H1 (cell line): ENCODE measurements at regions not wholly inside any gene's neighbourhood (a gene's known extent, or its start where the extent isn't known, plus 50 kb on each side); places are given as distances from the start of the nearest gene placed in this dataset.

Experiments
- CHD2 ChIP-seq: IDR thresholded peaks from 2 replicates; pipeline ENCODE4 v1.6.1; 2012; ENCODE audit warnings: low read length, improper control_type of control experiment
- CREB1 ChIP-seq: IDR thresholded peaks from 2 replicates; pipeline ENCODE4 v1.6.1; 2012; ENCODE audit warnings: inconsistent platforms
- EGR1 ChIP-seq: IDR thresholded peaks from 2 replicates; pipeline ENCODE4 v1.6.1; 2011; ENCODE audit warnings: low read depth, low read length, borderline replicate concordance
- HDAC2 ChIP-seq, 2 experiments: fragments of 300-600 bp in 1 of 2; sonication (generic) in 1 of 2; IDR thresholded peaks; 2 replicates each; pipeline ENCODE4 v1.6.1; 2011 to 2012; ENCODE audit warnings: low read depth in 2 of 2, low read length in 2 of 2, mild to moderate bottlenecking in 2 of 2, moderate library complexity in 2 of 2, borderline replicate concordance in 1 of 2, inconsistent platforms in 1 of 2
- MAX ChIP-seq: IDR thresholded peaks from 2 replicates; pipeline ENCODE4 v1.6.1; 2012; ENCODE audit warnings: inconsistent platforms
- POLR2A ChIP-seq, 2 experiments: IDR thresholded peaks; 1 replicate in 1 of 2; 2 replicates in 1 of 2; pipeline ENCODE4 v1.6.1; 2011; ENCODE audit warnings: low read depth in 2 of 2, low read length in 2 of 2, mild to moderate bottlenecking in 2 of 2; ENCODE audit errors: control extremely low read depth in 1 of 2
- SP2 ChIP-seq: IDR thresholded peaks from 2 replicates; pipeline ENCODE4 v1.6.1; 2012; ENCODE audit warnings: mild to moderate bottlenecking, low read length, inconsistent platforms
- TF ChIP-seq, protein P1 (sequence below), 3 experiments: IDR thresholded peaks; 1 replicate in 2 of 3; 2 replicates in 1 of 3; pipeline versions ENCODE4 v1.5.1 to v1.6.1; 2011; ENCODE audit warnings: low read length in 3 of 3, mild to moderate bottlenecking in 3 of 3, inconsistent platforms in 2 of 3, low read depth in 1 of 3, moderate library complexity in 1 of 3; ENCODE audit not compliant: insufficient read depth in 1 of 3; ENCODE audit errors: control extremely low read depth in 1 of 3

DNA sequence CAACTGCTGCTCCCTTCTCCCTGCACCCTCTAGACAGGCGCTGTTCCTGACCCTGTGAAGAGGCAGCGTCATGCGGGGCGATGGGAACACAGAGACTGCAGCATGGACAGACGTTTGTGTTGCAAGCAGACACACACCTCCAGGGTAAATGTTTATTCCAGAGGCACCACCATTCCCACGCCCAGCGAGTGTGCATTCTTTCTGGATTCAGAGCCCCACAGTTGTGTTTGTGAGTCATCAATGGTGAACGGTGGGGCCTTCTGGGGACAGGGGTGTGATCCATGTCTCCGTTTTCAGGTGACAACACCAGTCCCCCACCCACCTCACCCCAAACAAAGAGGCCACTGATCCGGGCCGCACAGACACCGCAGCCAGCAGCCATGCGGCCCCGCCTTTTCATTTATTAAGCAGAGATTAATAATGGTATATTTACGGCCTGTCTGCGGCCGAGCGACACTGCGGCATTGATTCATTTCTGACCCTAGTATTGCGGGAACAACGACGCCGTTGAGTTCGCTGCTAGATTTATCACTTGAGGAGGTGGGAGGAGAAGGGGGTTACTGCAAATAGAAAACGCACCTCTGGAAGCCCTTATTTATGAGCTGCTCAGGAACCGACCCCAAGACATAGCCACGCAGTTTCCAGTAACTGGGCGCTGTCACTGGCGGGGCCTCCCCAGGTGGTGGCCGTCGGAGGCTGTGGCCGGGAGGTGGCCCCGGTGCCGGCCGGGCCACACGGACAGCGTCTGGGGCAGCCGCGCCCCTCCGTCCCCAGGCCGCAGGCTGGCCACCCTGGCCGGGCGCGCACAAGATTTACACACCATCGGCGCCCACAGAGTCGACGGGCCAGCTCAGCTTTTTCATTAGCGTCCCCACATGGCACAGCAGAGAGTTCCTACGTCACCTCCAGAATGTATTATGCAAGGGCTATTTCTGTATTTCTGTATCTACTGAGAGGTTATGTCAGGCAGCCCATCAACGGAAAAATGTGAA is 367.6 kb downstream of the THBS2 start:
- no peak for TF ChIP-seq HDAC2 (IDR thresholded peaks at IDR 0.05; ENCODE audit: borderline replicate concordance in 1 of 2, low read depth in 2 of 2, low read length in 2 of 2)
- TF ChIP-seq, protein P1, sequence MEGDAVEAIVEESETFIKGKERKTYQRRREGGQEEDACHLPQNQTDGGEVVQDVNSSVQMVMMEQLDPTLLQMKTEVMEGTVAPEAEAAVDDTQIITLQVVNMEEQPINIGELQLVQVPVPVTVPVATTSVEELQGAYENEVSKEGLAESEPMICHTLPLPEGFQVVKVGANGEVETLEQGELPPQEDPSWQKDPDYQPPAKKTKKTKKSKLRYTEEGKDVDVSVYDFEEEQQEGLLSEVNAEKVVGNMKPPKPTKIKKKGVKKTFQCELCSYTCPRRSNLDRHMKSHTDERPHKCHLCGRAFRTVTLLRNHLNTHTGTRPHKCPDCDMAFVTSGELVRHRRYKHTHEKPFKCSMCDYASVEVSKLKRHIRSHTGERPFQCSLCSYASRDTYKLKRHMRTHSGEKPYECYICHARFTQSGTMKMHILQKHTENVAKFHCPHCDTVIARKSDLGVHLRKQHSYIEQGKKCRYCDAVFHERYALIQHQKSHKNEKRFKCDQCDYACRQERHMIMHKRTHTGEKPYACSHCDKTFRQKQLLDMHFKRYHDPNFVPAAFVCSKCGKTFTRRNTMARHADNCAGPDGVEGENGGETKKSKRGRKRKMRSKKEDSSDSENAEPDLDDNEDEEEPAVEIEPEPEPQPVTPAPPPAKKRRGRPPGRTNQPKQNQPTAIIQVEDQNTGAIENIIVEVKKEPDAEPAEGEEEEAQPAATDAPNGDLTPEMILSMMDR (IDR thresholded peaks at IDR 0.05; ENCODE audit: control extremely low read depth in 1 of 3, insufficient read depth in 1 of 3, low read depth in 1 of 3, low read length in 3 of 3), result no peak
- no peak for TF ChIP-seq POLR2A (IDR thresholded peaks at IDR 0.05; ENCODE audit: control extremely low read depth in 1 of 2, low read depth in 2 of 2, low read length in 2 of 2)
- no peak for TF ChIP-seq SP2
- no peak for TF ChIP-seq MAX
- TF ChIP-seq CREB1, result no peak
- TF ChIP-seq CHD2, result no peak
- TF ChIP-seq EGR1, result no peak
